Skin of body (tissue), 1 donor: ENCODE measurements at regions not wholly inside any gene's neighbourhood (a gene's known extent, or its start where the extent isn't known, plus 50 kb on each side); places are given as distances from the start of the nearest gene placed in this dataset.

Source experiments
- DNase-seq: peaks from one replicate; lab custom pipeline; 2025; lab: John Stamatoyannopoulos, UW

- peak; percentile 84 for DNase-seq
Observed at GRCh38 chr7:46218461-46219200, 297.6 kb upstream of the IGFBP3 start.

DNA sequence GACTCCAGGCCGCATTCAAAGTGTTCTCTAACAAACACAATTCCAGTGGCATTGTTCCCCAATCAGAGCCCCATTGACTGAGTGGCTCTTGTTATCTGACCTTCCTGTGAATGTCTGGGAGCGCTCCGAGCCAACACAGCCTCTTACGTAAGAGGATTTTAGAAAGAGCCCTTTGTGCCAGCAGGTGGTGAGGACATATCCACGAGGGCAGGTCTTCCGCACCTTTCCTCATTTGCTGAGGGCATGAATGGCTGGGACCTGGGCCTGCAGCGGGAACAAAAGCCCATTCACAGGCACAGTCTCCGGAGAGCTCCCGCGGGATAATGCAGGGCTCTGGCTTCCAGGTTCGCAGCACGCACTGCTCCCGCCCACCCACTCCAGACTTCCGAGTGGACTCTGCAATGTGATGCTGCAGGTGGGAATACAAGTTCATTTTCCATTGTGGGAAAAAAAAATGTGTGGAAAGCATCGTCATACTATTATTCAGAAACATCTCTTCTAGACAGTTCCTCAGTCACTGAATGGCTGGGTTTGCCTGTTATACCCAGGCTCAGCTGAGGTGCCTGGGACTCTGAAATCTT lies 295.0 kb upstream of the IGFBP3 start:
- no peak for DNase-seq

DNA sequence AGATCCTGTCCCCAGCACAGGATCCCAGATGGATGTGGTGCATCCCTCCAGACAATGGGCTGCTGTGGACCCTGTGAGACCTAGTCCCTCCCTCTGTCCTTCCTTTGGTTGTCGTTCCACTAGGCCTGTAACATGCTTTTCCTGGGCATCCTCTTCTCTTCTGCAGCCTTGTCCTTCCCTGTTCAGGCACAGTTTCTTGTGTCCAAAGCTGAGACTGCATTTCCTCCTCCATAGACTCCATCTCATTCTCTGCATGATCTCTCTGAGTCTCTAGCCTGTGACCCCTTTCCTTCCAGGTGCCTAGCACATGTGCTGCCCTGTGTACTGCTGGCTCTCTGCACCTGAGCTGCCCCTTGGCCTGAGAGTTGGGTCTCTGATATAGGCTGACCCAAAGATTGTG lies 293.5 kb upstream of the IGFBP3 start:
- DNase-seq: no peak

- DNase-seq: no peak
Observed at GRCh38 chr7:46213154-46213537, 292.1 kb upstream of the IGFBP3 start.

DNA sequence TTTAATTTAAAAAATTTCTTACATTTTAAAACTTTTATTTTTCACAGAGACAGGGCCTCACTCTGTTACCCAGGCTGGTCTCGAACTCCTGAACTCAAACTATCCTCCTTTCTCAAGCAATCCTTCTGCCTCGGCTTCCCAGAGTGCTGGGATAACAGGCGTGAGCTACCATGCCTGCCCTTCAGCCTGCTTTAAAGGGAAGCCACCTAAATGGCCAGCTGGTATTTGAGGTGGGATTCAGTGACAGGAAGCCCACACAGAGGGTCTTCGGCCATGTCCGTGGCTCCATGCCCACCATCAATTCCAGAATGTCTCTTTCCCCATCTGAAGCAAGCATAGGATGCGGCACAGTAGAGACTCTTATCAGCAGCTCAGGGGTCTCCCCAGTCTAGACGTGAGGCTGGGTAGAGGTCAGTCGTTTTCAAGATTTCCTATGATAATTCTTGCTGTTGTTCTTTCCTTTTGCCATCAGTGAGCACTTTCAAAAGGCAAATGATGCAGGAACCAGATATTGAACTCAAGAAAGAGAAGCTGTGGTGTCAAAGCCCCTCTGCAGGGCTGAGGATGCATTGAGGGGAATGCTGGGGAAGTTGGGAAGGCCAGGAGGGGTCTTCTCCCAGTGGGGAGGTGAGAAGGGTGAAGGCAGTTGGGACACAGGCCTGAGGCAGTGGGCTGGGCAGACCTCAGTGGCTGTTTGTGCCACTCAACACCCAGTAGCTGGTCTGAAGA lies 291.5 kb upstream of the IGFBP3 start:
- DNase-seq: no peak

- DNase-seq: no peak
Observed at GRCh38 chr7:46210467-46210866, 289.4 kb upstream of the IGFBP3 start.

DNA sequence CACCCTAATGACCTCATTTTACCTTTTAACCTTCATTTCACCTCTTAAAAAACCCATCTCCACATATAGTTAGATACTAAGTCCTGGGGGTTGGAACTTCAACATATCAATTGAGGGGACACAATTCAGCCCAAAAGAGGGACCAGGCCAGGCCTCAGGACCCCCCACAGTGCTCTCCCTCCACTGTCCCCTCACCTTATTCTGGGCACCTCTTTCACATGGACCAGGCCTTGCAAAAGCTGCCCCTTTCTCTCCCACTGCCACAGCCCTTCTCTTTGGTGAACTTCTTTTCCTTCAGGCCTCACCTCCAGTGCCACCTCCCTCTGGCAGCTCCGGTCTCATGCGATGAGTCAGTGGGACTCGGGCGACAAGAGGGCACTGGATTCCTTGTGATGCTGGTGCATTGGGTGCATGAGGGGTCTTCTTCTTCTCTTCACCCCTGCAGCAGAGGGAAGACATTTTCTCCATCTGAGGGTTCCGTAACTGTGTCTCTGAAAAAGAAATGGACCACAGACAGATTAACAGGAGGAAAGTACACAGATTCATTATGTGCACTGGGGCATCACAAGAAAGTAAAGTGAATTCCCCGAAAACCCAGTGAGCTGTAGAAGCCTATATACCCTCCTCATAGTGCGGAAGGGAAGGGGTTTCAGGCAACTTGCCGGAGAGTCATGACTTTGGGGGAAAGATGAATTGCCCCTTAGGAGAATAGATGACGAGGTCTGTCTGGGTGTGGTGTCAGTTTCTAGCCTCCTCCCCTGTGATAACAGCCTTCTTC lies 288.7 kb upstream of the IGFBP3 start:
- no peak for DNase-seq

- no peak for DNase-seq
Observed at GRCh38 chr7:46208635-46209525, 287.8 kb upstream of the IGFBP3 start.

GRCh38 chr7:46207931-46208634 lies 287.0 kb upstream of the IGFBP3 start:
- DNase-seq: no peak

- DNase-seq: no peak
Observed at GRCh38 chr7:46206476-46207060, 285.5 kb upstream of the IGFBP3 start.

GRCh38 chr7:46205478-46205877 lies 284.4 kb upstream of the IGFBP3 start:
- no peak for DNase-seq

DNA sequence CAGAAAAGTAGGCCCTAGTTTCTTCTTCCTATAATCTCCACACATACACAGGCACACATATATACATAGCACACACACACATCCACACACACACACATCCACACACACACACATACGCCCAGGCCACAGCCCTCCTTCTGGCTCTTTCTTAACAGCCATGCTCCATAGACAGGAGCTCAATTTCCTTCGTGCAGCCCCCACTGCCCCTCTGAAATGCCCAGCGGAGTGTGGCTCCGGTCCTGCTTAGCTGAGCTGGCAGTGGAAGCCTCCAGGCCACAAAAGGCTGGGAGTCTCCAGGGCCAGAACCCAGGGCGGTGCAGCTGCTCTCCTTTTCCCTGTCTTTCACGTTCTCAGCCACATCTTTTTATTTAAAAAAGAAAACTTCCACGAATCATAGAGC lies 282.9 kb upstream of the IGFBP3 start:
- no peak for DNase-seq

- no peak for DNase-seq
Observed at GRCh38 chr7:46202379-46202778, 281.3 kb upstream of the IGFBP3 start.

- DNase-seq: no peak
Observed at GRCh38 chr7:46201961-46202360, 280.9 kb upstream of the IGFBP3 start.

DNA sequence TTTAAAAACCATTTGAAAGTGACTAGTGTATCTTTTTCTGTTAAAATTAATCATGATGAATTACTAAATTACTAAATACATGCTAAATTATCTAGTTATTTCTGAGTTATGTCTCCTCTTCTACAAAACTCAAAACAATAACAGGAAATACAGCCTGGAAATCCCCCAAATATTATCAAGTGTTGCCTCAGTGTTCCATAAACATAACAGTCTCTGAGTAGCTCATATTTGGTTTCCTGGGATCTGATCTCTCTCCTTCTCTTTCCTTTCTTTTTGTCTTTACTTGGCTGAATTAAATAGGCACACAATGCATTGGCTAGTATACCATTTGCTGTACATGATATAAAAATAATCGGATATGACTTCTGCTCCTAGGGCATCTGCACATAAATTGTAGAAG lies 277.6 kb upstream of the IGFBP3 start:
- no peak for DNase-seq

DNA sequence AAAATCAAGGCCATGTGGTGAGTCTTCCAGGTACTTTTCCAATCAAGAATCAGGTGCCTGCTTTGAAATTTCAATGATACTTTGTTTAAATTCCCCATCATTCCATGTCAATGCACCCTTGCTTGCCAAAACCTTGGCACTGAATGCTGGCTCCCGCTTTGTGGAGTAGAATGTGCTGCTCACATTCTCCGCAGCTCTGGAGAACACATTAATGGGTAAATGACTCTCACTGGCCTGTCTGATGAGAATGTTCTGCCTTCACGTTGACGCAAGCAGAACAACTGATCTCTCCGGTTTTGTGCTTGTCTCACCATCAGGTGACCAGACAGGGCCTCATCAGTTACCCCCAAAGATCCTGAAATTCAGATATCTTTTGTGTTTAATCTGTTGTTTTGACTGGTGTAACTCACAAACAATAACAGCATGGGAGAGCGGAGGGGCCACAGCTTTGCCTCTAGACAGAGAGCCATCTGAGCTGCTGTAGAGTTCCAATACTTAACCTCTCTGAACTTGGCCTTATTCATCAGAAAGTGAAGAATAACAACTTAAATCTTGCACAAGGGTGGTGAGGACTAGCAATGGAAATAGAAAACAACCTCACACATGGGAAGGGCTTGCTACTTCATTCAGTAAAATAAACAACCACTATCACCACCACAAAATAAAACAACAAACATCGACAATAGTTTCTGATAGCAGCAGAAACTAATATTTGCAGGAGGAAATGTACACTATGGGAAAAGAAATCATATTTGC lies 276.9 kb upstream of the IGFBP3 start:
- DNase-seq: no peak

- no peak for DNase-seq
Observed at GRCh38 chr7:46195934-46196333, 274.9 kb upstream of the IGFBP3 start.

DNA sequence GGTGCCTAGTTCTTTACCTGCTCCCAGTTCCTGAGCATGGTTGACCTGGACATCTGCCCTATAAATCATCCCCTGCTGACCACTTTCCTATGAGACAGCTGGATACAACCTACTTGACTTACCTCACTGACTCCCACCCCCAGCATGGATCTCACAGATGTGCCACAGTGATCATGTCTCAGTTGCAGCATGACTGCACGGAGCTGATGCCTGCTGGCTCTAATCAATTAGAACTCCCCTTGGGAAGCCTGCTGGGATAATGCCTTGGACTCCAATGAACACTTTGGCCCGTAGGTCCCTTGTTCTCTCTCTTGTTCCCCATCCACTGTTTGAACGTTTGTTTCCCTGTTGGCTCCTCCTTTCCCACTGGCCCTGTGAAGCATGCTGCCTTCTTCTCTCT lies 271.2 kb upstream of the IGFBP3 start:
- no peak for DNase-seq

- no peak for DNase-seq
Observed at GRCh38 chr7:46191776-46192175, 270.7 kb upstream of the IGFBP3 start.
